ENCODE measurements at regions not wholly inside any gene's neighbourhood (a gene's known extent, or its start where the extent isn't known, plus 50 kb on each side); places are given as distances from the start of the nearest gene placed in this dataset.

- Histone ChIP-seq H3K27me3 (ENCODE audit: control insufficient read depth in 1 of 2, insufficient read depth in 2 of 2, low read length in 2 of 2) (peaks cover 0 to 3% of the 10 kb centered on the region in 2 experiments; a peak in 1 of 5 replicates), H3K27ac (ENCODE audit: extremely low read length, insufficient read depth, low read length) (no peak overlapping the region), H3K4me3 (replicated peaks in 1 of 3; ENCODE audit: insufficient read depth in 1 of 3, low read depth in 2 of 3, low read length in 3 of 3) (no peak overlapping the region), H2AFZ (ENCODE audit: low read length) (no peak overlapping the region), H3K36me3 (replicated peaks in 1 of 2; ENCODE audit: control insufficient read depth in 1 of 2, insufficient read depth in 2 of 2, low read length in 2 of 2) (no peaks in the 10 kb centered on the region), H3K4me1 (ENCODE audit: insufficient read depth, low read length) (peaks cover 10% of the 10 kb centered on the region; the same call in 1 of the 2 replicates), H3K4me2 (ENCODE audit: low read depth, low read length) (no peak overlapping the region), H3K9ac (ENCODE audit: insufficient read depth, low read depth, low read length) (no peak overlapping the region), H4K20me1 (ENCODE audit: insufficient read depth, low read length) (no peaks in the 10 kb centered on the region), H3K79me2 (ENCODE audit: insufficient read depth, low read length) (no peaks in the 10 kb centered on the region), H3K9me3 (ENCODE audit: low read length) (no peaks in the 10 kb centered on the region)
- in situ Hi-C loops (cut with HindIII; ENCODE audit: extremely low pct_ligation_motif_present, low pct_unique_long_range_greater_than_20kb) (no loop called here), intact Hi-C loops (cut with micrococcal nuclease; ENCODE audit: unreplicated experiment) (no loop called here)
- DNase-seq (ENCODE audit: low spot score) (no peak), ATAC-seq (no peak), FAIRE-seq (no peak)
- no TSS peak for BruUV-seq (replicated peaks)
- WGBS (ENCODE audit: low lambda C conversion rate): 22% methylated on average over 2 of the region's 2 CpGs
- TF ChIP-seq JUN (CRISPR knock-in tag; IDR thresholded peaks at IDR 0.05) (no peak), ZNF30 (CRISPR knock-in tag; IDR thresholded peaks at IDR 0.05) (no peak), HOXD1 (CRISPR knock-in tag; IDR thresholded peaks at IDR 0.05) (no peak), ZNF766 (CRISPR knock-in tag; IDR thresholded peaks at IDR 0.05; ENCODE audit: borderline replicate concordance) (no peak), KLF12 (CRISPR knock-in tag; IDR thresholded peaks at IDR 0.05; ENCODE audit: borderline replicate concordance) (no peak), ZNF788 (CRISPR knock-in tag; IDR thresholded peaks at IDR 0.05; ENCODE audit: borderline replicate concordance) (no peak), KDM1A (CRISPR knock-in tag; IDR thresholded peaks at IDR 0.05) (no peak), PRPF4 (IDR thresholded peaks at IDR 0.05; ENCODE audit: low read depth, low read length, poor library complexity, severe bottlenecking) (no peak), ZNF530 (CRISPR knock-in tag; IDR thresholded peaks at IDR 0.05; ENCODE audit: low read depth) (no peak), ARNT (IDR thresholded peaks at IDR 0.05) (no peak), PRDM4 (CRISPR knock-in tag; IDR thresholded peaks at IDR 0.05; ENCODE audit: borderline replicate concordance) (no peak), ZFP62 (CRISPR knock-in tag; IDR thresholded peaks at IDR 0.05) (no peak), MAFF (IDR thresholded peaks at IDR 0.05; ENCODE audit: low read depth, low read length) (no peak), HOXA7 (CRISPR knock-in tag; IDR thresholded peaks at IDR 0.05) (no peak), POLR2A (IDR thresholded peaks at IDR 0.05; ENCODE audit: insufficient read depth in 1 of 2, low read depth in 2 of 2, low read length in 2 of 2) (no peak), NFE2 (CRISPR knock-in tag; IDR thresholded peaks at IDR 0.05) (no peak)
- TF ChIP-seq, protein P1, sequence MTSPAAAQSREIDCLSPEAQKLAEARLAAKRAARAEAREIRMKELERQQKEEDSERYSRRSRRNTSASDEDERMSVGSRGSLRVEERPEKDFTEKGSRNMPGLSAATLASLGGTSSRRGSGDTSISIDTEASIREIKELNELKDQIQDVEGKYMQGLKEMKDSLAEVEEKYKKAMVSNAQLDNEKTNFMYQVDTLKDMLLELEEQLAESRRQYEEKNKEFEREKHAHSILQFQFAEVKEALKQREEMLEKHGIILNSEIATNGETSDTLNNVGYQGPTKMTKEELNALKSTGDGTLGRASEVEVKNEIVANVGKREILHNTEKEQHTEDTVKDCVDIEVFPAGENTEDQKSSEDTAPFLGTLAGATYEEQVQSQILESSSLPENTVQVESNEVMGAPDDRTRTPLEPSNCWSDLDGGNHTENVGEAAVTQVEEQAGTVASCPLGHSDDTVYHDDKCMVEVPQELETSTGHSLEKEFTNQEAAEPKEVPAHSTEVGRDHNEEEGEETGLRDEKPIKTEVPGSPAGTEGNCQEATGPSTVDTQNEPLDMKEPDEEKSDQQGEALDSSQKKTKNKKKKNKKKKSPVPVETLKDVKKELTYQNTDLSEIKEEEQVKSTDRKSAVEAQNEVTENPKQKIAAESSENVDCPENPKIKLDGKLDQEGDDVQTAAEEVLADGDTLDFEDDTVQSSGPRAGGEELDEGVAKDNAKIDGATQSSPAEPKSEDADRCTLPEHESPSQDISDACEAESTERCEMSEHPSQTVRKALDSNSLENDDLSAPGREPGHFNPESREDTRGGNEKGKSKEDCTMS (CRISPR knock-in tag; conservative IDR thresholded peaks at IDR 0.05): no peak
- TF ChIP-seq, protein P2, sequence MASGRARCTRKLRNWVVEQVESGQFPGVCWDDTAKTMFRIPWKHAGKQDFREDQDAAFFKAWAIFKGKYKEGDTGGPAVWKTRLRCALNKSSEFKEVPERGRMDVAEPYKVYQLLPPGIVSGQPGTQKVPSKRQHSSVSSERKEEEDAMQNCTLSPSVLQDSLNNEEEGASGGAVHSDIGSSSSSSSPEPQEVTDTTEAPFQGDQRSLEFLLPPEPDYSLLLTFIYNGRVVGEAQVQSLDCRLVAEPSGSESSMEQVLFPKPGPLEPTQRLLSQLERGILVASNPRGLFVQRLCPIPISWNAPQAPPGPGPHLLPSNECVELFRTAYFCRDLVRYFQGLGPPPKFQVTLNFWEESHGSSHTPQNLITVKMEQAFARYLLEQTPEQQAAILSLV (CRISPR knock-in tag; IDR thresholded peaks at IDR 0.05; ENCODE audit: borderline replicate concordance): no peak
- ChIA-PET POLR2A (no interaction called here), CTCF (ENCODE audit: low intra/inter-chr PET ratio, low total read pairs) (no interaction called here)
These were observed 203.0 kb upstream of the USP25 start for GRCh38 chr21:15526798-15527197.
